Sigmoid colon (tissue), 6 donors: ENCODE measurements at regions not wholly inside any gene's neighbourhood (a gene's known extent, or its start where the extent isn't known, plus 50 kb on each side); places are given as distances from the start of the nearest gene placed in this dataset.
"Not testable (repeated sequence)": the region's sequence is repeated elsewhere in the genome, so short reads cannot be mapped to it uniquely, and the experiment has no call there.

Source experiments
- DNase-seq: peaks from one replicate; pipeline ENCODE4 v3.0.0-alpha.2; 2019
- H3K27ac ChIP-seq, 4 donors: fragments of 200-600 bp; sonication (generic); one replicate each; pipeline ENCODE4 v1.5.1; 2016 to 2019; ENCODE audit warnings: mild to moderate bottlenecking in 1 of 4
- H3K27me3 ChIP-seq, 3 donors: fragments of 200-600 bp; sonication (generic); one replicate each; pipeline ENCODE4 v1.5.1; 2019; ENCODE audit warnings: mild to moderate bottlenecking in 1 of 3
- H3K36me3 ChIP-seq, 4 donors: fragments of 200-600 bp; sonication (generic); one replicate each; pipeline ENCODE4 v1.5.1; 2016 to 2019
- H3K4me1 ChIP-seq, 4 donors: fragments of 200-600 bp; sonication (generic); one replicate each; pipeline ENCODE4 v1.5.1; 2017 to 2019
- H3K4me3 ChIP-seq, 4 donors: fragments of 200-600 bp; sonication (generic); one replicate each; pipeline ENCODE4 v1.5.1; 2017 to 2019; ENCODE audit warnings: mild to moderate bottlenecking in 2 of 4, moderate library complexity in 1 of 4
- H3K9me3 ChIP-seq, 4 donors: fragments of 200-600 bp in 3 of 4; sonication (generic) in 3 of 4; one replicate each; pipeline versions ENCODE4 v1.5.1 to v1.6.1; 2013 to 2019
- CTCF ChIP-seq, 4 experiments: fragments of 450-650 bp in 3 of 4; fragments of 200-600 bp in 1 of 4; IDR thresholded peaks; one replicate each; pipeline ENCODE4 v1.5.1; 2016 to 2019; ENCODE audit warnings: antibody characterized with exemption in 4 of 4, mild to moderate bottlenecking in 3 of 4, moderate library complexity in 2 of 4
- EP300 ChIP-seq, 4 donors: sonication (generic); formaldehyde crosslinking; IDR thresholded peaks; one replicate each; pipeline ENCODE4 v1.6.1; 2017; ENCODE audit warnings: antibody characterized with exemption in 4 of 4
- POLR2A ChIP-seq, 2 donors: fragments of 450-650 bp; IDR thresholded peaks; one replicate each; pipeline ENCODE4 v1.6.1; 2016; ENCODE audit warnings: antibody characterized with exemption in 2 of 2, mild to moderate bottlenecking in 2 of 2, moderate library complexity in 2 of 2
- POLR2AphosphoS5 ChIP-seq, 4 donors: sonication (generic); formaldehyde crosslinking; IDR thresholded peaks; one replicate each; pipeline ENCODE4 v1.6.1; 2017; ENCODE audit warnings: antibody characterized with exemption in 4 of 4
- WGBS, 2 donors: extraction: QIAGEN DNeasy Blood & Tissue Kit; methylation state at CpG; one replicate each; pipeline ENCODE4 v1.1.7; 2013; 5-methylcytosine and 5-hydroxymethylcytosine counted together
- intact Hi-C: fragments of 100-400 bp; cut with DNase I; formaldehyde crosslinking; loops from one replicate; pipeline ENCODE4 v1.15.1; 2023
- donor health status: healthy with polysubstance abuse.
- donor health status: healthy.

- Histone ChIP-seq H3K27ac (no peak overlapping the region), H3K4me3 (no peak overlapping the region), H3K27me3 (no peaks in the 10 kb centered on the region), H3K4me1 (no peaks in the 10 kb centered on the region), H3K9me3 (no peaks in the 10 kb centered on the region), H3K36me3 (no peaks in the 10 kb centered on the region)
- 85 to 92% methylated on average over 4 of the region's 4 CpGs for WGBS, 2 donors
- no peak for TF ChIP-seq POLR2AphosphoS5 (IDR thresholded peaks at IDR 0.05)
- TF ChIP-seq EP300 (IDR thresholded peaks at IDR 0.05): no peak
- no peak for TF ChIP-seq CTCF (IDR thresholded peaks at IDR 0.05)
- TF ChIP-seq POLR2A (IDR thresholded peaks at IDR 0.05): no peak
- DNase-seq: no peak
- intact Hi-C loops: no loop called here
Observed at GRCh38 chrY:18891994-18892393, 118.5 kb upstream of the HSFY2 start.

GRCh38 chrY:18889548-18889947, 116.0 kb upstream of the HSFY2 start:
- no peak for TF ChIP-seq POLR2A (IDR thresholded peaks at IDR 0.05)
- TF ChIP-seq EP300 (IDR thresholded peaks at IDR 0.05): no peak
- no peak for TF ChIP-seq POLR2AphosphoS5 (IDR thresholded peaks at IDR 0.05)
- no peak for TF ChIP-seq CTCF (IDR thresholded peaks at IDR 0.05)
- no peak overlapping the region for H3K4me3 ChIP-seq
- H3K27me3 ChIP-seq: no peaks in the 10 kb centered on the region
- no peak overlapping the region for H3K27ac ChIP-seq
- no peaks in the 10 kb centered on the region for H3K36me3 ChIP-seq
- no peaks in the 10 kb centered on the region for H3K9me3 ChIP-seq
- whole genome bisulfite sequencing, 2 donors: 92 to 95% methylated on average over 2 of the region's 2 CpGs
- no peak for DNase-seq
- no peaks in the 10 kb centered on the region for H3K4me1 ChIP-seq
- intact Hi-C loops: no loop called here

- WGBS, 2 donors: 81 to 96% methylated on average over 2 of the region's 2 CpGs
- no peaks in the 10 kb centered on the region for H3K27me3 ChIP-seq
- no peak overlapping the region for H3K4me3 ChIP-seq
- intact Hi-C loops: no loop called here
- no peaks in the 10 kb centered on the region for H3K9me3 ChIP-seq
- no peaks in the 10 kb centered on the region for H3K4me1 ChIP-seq
- no peak for DNase-seq
- no peak overlapping the region for H3K27ac ChIP-seq
- TF ChIP-seq CTCF (IDR thresholded peaks at IDR 0.05): no peak
- no peak for TF ChIP-seq EP300 (IDR thresholded peaks at IDR 0.05)
- no peak for TF ChIP-seq POLR2AphosphoS5 (IDR thresholded peaks at IDR 0.05)
- H3K36me3 ChIP-seq: no peaks in the 10 kb centered on the region
Observed at GRCh38 chrY:18884748-18885147, 111.2 kb upstream of the HSFY2 start.

- DNase-seq, H3K27me3 ChIP-seq, intact Hi-C loops, H3K27ac ChIP-seq, H3K4me1 ChIP-seq, H3K4me3 ChIP-seq, H3K36me3 ChIP-seq, H3K9me3 ChIP-seq: not testable (repeated sequence)
- WGBS, 2 donors: 100% methylated on average over 2 of the region's 6 CpGs; no CpG with 5 or more reads in 1 of the 2 donors
Observed at GRCh38 chrY:18869145-18869544, 95.6 kb upstream of the HSFY2 start.

- intact Hi-C loops, H3K9me3 ChIP-seq, H3K4me1 ChIP-seq, DNase-seq, H3K27me3 ChIP-seq, H3K36me3 ChIP-seq, H3K4me3 ChIP-seq, H3K27ac ChIP-seq: not testable (repeated sequence)
- no CpG with 5 or more reads among the region's 3 CpGs for WGBS, 2 donors
Observed at GRCh38 chrY:18866887-18867551, 93.5 kb upstream of the HSFY2 start.

GRCh38 chrY:18860856-18861255, 87.3 kb upstream of the HSFY2 start:
- WGBS, 2 donors: no CpG with 5 or more reads among the region's 3 CpGs
- H3K9me3 ChIP-seq, H3K27me3 ChIP-seq, H3K36me3 ChIP-seq, DNase-seq, H3K4me1 ChIP-seq, H3K27ac ChIP-seq, H3K4me3 ChIP-seq, intact Hi-C loops: not testable (repeated sequence)

GRCh38 chrY:18858484-18859191, 85.1 kb upstream of the HSFY2 start:
- intact Hi-C loops, H3K9me3 ChIP-seq, H3K4me3 ChIP-seq, H3K4me1 ChIP-seq, DNase-seq, H3K27ac ChIP-seq, H3K36me3 ChIP-seq, H3K27me3 ChIP-seq: not testable (repeated sequence)
- no CpG with 5 or more reads among the region's 2 CpGs for WGBS, 2 donors

GRCh38 chrY:18855184-18855583, 81.6 kb upstream of the HSFY2 start:
- H3K9me3 ChIP-seq, H3K4me3 ChIP-seq, intact Hi-C loops, H3K4me1 ChIP-seq, H3K27me3 ChIP-seq, H3K27ac ChIP-seq, H3K36me3 ChIP-seq, DNase-seq: not testable (repeated sequence)
- WGBS, 2 donors: no CpG with 5 or more reads among the region's 2 CpGs

GRCh38 chrY:18853323-18853722, 79.8 kb upstream of the HSFY2 start:
- H3K36me3 ChIP-seq, H3K27ac ChIP-seq, H3K4me1 ChIP-seq, DNase-seq, H3K9me3 ChIP-seq, intact Hi-C loops, H3K27me3 ChIP-seq, H3K4me3 ChIP-seq: not testable (repeated sequence)
- WGBS, 2 donors: no CpG with 5 or more reads among the region's 4 CpGs
